Pulmonary artery endothelial cell (primary cell): ENCODE measurements at regions not wholly inside any gene's neighbourhood (a gene's known extent, or its start where the extent isn't known, plus 50 kb on each side); places are given as distances from the start of the nearest gene placed in this dataset.

ENCODE experiments used
- DNase-seq: peaks from one replicate; pipeline ENCODE4 v3.0.0-alpha.2; 2011; ENCODE audit warnings: low read depth, low spot score

GRCh38 chr20:57793421-57793820 lies 83.6 kb upstream of the PMEPA1 start:
- no peak for DNase-seq

GRCh38 chr20:57792386-57793080 lies 82.7 kb upstream of the PMEPA1 start:
- no peak for DNase-seq

DNA sequence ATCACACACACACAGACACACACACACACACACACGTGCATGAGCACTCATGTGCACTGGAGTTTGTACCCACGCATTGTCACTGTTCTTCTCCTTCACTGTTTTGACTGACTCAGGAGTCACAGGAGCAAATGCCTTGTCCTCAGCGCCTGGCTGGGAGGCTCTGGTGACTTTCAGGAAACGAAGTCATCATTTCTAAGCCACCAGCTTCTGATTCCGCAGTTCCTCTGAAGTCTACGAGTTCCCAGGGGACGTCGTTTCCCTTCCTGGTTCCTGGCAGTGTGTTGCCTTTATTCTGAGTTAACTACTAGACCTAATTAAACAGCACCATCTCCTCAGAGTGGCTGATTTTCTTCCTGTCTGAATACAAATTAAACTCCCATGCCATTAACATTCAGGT lies 82.2 kb upstream of the PMEPA1 start:
- DNase-seq: no peak

- no peak for DNase-seq
These were observed 81.6 kb upstream of the PMEPA1 start for GRCh38 chr20:57791178-57791962.

DNA sequence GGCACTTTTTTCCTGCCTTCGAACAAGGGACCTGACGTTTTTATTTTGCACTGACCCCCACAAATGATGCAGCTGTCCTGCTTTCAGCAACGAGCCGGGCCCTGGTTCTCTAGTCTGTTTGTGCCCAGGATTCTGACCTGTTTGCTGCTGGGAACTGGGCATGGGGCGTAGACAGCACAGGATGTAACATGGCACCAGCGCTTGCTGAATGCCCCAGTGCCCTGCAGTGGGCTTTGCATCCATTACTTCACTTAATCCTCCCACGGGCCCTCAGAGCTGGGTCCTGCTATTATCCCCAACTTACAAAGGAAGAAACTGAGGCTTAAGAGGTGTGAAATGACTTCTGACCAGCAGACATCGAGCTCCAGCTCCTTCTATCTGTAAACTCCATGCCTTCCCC lies 80.4 kb upstream of the PMEPA1 start:
- DNase-seq: no peak

DNA sequence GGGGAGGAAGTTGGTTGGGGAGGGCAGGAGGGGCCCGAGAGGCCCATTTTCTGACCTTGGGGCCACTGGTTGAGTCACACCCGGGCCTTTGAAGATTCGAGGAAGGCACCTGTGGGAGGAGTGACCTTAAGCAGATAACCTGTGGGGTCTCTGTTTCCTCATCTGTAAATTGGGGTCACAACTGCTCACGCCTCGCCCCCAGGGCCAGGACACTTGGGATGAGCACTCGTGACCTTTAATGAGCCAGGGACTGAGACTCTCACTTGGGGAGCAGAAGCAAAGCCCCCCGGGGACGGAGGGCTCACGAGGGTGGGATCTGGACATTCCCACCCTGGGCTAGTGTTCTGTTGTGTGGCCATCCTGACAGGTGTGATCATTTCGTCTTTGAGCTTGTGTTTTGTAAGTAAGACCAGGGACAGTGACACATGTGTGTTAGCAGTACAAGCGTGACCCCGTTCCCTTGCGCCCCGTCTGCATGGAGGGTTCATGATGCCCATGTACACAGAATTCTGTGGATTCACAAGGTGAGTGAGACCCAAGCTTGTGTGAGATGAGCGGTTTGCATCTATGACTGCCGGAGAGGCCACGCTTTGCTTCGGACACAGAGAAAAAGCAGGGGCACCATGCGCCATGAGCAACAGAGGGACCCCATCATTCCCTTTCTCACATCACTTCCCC lies 79.3 kb upstream of the PMEPA1 start:
- no peak for DNase-seq

GRCh38 chr20:57787990-57788781 lies 78.4 kb upstream of the PMEPA1 start:
- no peak for DNase-seq

- DNase-seq: no peak
These were observed 77.6 kb upstream of the PMEPA1 start for GRCh38 chr20:57787151-57787989.

DNA sequence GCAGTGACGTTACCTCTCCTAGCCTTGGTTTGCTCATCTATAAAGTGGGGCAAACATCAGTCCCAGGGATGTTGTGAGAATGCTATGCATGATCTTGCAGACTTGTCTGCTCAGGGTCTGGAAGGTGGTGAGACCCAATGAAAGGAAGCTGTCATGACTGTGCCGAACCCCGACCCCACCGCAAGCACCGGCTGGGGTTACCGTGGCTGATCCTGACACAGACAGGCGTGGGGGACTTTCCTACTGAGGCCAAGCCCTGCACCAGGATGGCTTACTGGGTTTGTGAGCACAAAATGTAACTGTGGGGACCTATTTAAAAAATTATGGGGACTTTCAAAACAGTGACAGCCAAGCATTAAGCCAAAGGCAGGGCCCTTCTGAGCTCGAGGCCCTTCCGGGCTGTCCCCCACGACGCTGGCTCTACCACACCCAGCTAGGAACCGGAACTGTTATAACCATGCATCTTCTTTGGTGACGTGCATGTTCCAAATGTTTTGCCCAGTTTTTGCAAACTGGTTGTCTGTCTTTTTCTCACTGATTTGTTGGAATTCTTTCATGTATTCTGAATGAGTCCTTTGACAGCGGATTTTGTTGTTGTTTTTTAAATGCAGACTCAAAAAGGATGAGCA lies 76.6 kb upstream of the PMEPA1 start:
- DNase-seq: no peak

GRCh38 chr20:57785720-57786119 lies 75.9 kb upstream of the PMEPA1 start:
- no peak for DNase-seq

GRCh38 chr20:57785061-57785460 lies 75.2 kb upstream of the PMEPA1 start:
- DNase-seq: no peak

- DNase-seq: no peak
These were observed 74.4 kb upstream of the PMEPA1 start for GRCh38 chr20:57783956-57784837.

GRCh38 chr20:57783196-57783595 lies 73.4 kb upstream of the PMEPA1 start:
- DNase-seq: no peak

- no peak for DNase-seq
These were observed 72.8 kb upstream of the PMEPA1 start for GRCh38 chr20:57782631-57783041.

- DNase-seq: no peak
These were observed 72.1 kb upstream of the PMEPA1 start for GRCh38 chr20:57781901-57782300.

DNA sequence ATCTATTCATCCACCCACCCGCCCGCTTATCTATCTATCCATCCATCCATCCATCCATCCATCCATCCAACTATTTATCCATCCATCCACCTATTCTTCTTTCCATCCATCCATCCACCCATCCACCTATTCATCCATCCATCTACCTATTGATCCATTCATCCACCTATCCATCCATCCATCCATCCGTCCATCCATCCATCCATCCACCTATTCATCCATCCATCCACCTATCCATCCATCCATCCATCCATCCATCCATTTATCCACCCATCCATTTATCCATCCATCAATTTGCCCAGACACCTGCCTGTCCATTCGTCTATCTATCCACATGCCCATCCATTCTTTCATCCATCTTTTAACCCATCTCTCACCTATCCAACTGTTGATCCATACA lies 71.1 kb upstream of the PMEPA1 start:
- no peak for DNase-seq

- no peak for DNase-seq
These were observed 70.6 kb upstream of the PMEPA1 start for GRCh38 chr20:57780398-57780797.

DNA sequence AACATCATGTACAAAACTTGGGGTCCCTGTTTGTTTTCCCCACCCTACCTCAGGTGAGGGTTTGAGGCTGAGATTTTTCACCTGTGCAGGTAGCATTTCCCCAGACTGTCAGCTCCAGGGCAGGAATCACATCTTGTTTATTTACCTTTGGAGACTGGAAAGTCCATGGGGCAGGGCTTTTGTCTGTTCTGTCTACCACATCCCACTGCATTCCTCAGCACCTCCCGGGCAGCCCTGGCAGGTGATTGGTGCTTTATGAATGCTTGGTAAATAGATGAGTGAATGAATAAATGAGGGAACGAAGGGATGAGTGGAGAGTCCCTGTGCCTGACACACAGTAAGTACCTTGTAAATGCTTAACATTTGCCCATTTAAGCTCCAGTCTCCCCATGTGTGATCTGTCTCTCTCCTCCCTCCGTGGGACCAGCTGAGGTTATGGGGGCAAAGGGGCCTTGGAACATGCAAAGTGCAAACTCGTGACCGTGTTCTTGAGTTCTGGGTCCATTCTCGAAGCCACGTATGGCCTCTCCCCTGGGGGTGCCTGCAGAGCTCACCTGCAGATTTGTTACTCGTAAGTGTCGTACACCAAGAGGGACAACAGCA lies 69.7 kb upstream of the PMEPA1 start:
- DNase-seq: no peak

DNA sequence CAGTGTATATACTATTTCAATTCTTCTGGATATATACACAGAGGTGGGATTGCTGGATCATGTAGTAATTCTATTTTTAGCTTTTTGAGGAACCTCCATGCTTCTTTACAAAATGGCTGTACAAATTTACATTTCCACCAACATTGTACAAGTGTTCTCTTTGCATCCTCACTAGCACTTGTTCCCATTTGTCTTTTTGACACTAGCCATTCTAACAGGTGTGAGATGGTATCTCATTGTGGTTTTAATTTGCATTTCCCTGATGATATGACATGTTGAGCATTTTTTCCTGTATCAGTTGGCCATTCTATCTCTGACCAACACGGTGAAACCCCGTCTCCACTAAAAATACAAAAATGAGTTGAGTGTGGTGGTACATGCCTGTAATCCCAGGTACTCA lies 68.1 kb upstream of the PMEPA1 start:
- DNase-seq: no peak
